GM21360 (cell line): ENCODE measurements at regions not wholly inside any gene's neighbourhood (a gene's known extent, or its start where the extent isn't known, plus 50 kb on each side); places are given as distances from the start of the nearest gene placed in this dataset.

Experiments used
- ATAC-seq: cut with Tn5 transposase; IDR thresholded peaks from one replicate; pipeline ENCODE4 v1.9.1; 2021; ENCODE audit warnings: mild to moderate bottlenecking, moderate library complexity; ENCODE audit not compliant: unreplicated experiment

- no peak for ATAC-seq
Observed at GRCh38 chr13:106063591-106064313, 471.7 kb downstream of the EFNB2 start.

- ATAC-seq = no peak
Observed at GRCh38 chr13:106061781-106062180, 473.7 kb downstream of the EFNB2 start.

- no peak for ATAC-seq
Observed at GRCh38 chr13:106056851-106057250, 478.6 kb downstream of the EFNB2 start.

GRCh38 chr13:106052200-106052767 lies 483.2 kb downstream of the EFNB2 start:
- no peak for ATAC-seq

- ATAC-seq = no peak
Observed at GRCh38 chr13:106049171-106049570, 486.3 kb downstream of the EFNB2 start.

- ATAC-seq = no peak
Observed at GRCh38 chr13:106048386-106048785, 487.1 kb downstream of the EFNB2 start.

GRCh38 chr13:106047859-106048258 lies 487.6 kb downstream of the EFNB2 start:
- ATAC-seq = no peak

GRCh38 chr13:106042996-106043581 lies 492.4 kb downstream of the EFNB2 start:
- ATAC-seq = no peak

- ATAC-seq = no peak
Observed at GRCh38 chr13:106041445-106041844, 494.0 kb downstream of the EFNB2 start.

- no peak for ATAC-seq
Observed at GRCh38 chr13:106038752-106039151, 496.7 kb downstream of the EFNB2 start.

- ATAC-seq = no peak
Observed at GRCh38 chr13:106036870-106037269, 498.6 kb downstream of the EFNB2 start.

- ATAC-seq = no peak
Observed at GRCh38 chr13:106034201-106034600, 501.3 kb downstream of the EFNB2 start.

- no peak for ATAC-seq
Observed at GRCh38 chr13:106033659-106034058, 501.8 kb downstream of the EFNB2 start.

GRCh38 chr13:106032441-106032840 lies 503.0 kb downstream of the EFNB2 start:
- no peak for ATAC-seq

GRCh38 chr13:106029676-106030290 lies 505.7 kb downstream of the EFNB2 start:
- ATAC-seq = no peak

- ATAC-seq = no peak
Observed at GRCh38 chr13:106028911-106029310, 506.6 kb downstream of the EFNB2 start.

- ATAC-seq = no peak
Observed at GRCh38 chr13:106011600-106011999, 523.9 kb downstream of the EFNB2 start.

GRCh38 chr13:106010836-106011235 lies 524.6 kb downstream of the EFNB2 start:
- no peak for ATAC-seq

GRCh38 chr13:106008540-106008939 lies 526.9 kb downstream of the EFNB2 start:
- no peak for ATAC-seq

- ATAC-seq = no peak
Observed at GRCh38 chr13:106007156-106007555, 528.3 kb downstream of the EFNB2 start.

- no peak for ATAC-seq
Observed at GRCh38 chr13:106003651-106004050, 531.8 kb downstream of the EFNB2 start.

- no peak for ATAC-seq
Observed at GRCh38 chr13:106001443-106001842, 534.0 kb downstream of the EFNB2 start.
